ENCODE measurements at regions not wholly inside any gene's neighbourhood (a gene's known extent, or its start where the extent isn't known, plus 50 kb on each side); places are given as distances from the start of the nearest gene placed in this dataset.

DNA sequence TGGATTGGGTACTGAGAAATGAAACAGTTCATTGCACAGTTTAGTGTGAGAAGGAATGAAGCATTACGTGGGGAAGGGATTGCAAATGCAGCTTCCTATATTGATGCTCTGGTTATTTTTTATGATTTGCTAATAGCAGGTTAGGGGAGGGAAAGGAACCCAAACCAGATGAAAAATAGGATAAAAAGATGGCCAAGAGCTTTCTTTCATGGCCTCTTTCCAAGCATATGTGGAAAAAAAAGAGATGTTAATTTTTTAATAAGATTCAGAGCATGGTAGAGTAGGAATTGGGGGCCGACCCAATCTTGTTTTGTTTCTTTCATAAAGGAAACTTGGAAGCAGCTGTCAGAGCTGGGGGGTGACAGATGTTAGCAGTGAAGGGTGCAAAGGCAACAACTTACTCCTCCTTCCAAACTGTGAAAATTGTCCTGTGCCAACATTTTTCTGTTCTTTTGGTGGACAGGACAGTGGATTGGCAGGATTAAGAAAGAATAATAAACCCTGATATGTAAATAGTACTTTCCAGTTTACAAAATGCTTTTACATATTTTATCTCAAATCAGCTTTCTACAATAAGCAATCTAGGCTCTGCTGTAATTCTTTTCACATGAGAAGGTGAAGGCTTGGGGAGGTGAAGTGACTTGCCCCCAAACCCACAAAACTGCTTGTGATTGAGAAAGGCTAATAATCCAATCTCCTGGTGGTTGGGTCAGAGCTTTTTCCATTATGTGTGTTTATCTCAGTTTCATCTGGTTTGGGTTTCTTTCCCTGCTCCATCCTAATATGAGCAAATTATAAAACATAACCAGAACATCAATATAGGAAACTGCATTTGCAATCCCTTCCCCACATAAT lies 270.1 kb downstream of the ETAA1 start:
- no peak overlapping the region for H3K4me3 ChIP-seq (ENCODE audit: low read length in 2 of 2)
- H3K27me3 ChIP-seq (ENCODE audit: control insufficient read depth in 2 of 2, insufficient read depth in 2 of 2, low read length in 2 of 2): no peaks in the 10 kb centered on the region
- no peaks in the 10 kb centered on the region for H3K36me3 ChIP-seq (ENCODE audit: control insufficient read depth in 2 of 2, insufficient read depth in 2 of 2, low read length in 2 of 2)
- H3K9me3 ChIP-seq (ENCODE audit: control insufficient read depth in 2 of 2, low read length in 2 of 2): no peaks in the 10 kb centered on the region
- no peak overlapping the region for H3K27ac ChIP-seq (ENCODE audit: low read depth in 2 of 2, low read length in 2 of 2)
- no peaks in the 10 kb centered on the region for H3K4me1 ChIP-seq (ENCODE audit: control insufficient read depth in 2 of 2, insufficient read depth in 2 of 2, low read length in 2 of 2)
- no peak overlapping the region for H3K9ac ChIP-seq (ENCODE audit: low read depth in 1 of 2, low read length in 2 of 2)

DNA sequence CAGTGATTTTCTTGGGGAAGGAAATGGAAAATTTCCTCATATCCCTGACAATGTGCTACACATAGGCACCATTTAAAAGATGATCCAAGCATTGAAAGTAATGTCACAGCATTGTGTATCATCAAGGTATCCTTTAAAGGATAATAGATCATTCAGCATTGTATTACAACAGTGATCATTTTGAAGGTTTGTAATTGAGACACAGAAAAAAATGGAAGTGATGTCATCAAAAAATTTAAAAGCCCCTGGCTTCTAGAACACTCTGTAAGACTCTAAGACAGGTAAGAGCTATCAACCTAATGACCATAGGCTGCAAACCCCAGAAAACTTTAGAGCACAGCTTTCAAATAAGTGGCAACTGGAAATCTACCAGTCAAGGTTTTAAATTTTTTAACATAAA lies 271.4 kb downstream of the ETAA1 start:
- no peaks in the 10 kb centered on the region for H3K4me1 ChIP-seq (ENCODE audit: control insufficient read depth in 2 of 2, insufficient read depth in 2 of 2, low read length in 2 of 2)
- H3K27ac ChIP-seq (ENCODE audit: low read depth in 2 of 2, low read length in 2 of 2): no peak overlapping the region
- H3K27me3 ChIP-seq (ENCODE audit: control insufficient read depth in 2 of 2, insufficient read depth in 2 of 2, low read length in 2 of 2): no peaks in the 10 kb centered on the region
- H3K4me3 ChIP-seq (ENCODE audit: low read length in 2 of 2): no peak overlapping the region
- no peak overlapping the region for H3K9ac ChIP-seq (ENCODE audit: low read depth in 1 of 2, low read length in 2 of 2)
- H3K9me3 ChIP-seq (ENCODE audit: control insufficient read depth in 2 of 2, low read length in 2 of 2): no peaks in the 10 kb centered on the region
- H3K36me3 ChIP-seq (ENCODE audit: control insufficient read depth in 2 of 2, insufficient read depth in 2 of 2, low read length in 2 of 2): no peaks in the 10 kb centered on the region

DNA sequence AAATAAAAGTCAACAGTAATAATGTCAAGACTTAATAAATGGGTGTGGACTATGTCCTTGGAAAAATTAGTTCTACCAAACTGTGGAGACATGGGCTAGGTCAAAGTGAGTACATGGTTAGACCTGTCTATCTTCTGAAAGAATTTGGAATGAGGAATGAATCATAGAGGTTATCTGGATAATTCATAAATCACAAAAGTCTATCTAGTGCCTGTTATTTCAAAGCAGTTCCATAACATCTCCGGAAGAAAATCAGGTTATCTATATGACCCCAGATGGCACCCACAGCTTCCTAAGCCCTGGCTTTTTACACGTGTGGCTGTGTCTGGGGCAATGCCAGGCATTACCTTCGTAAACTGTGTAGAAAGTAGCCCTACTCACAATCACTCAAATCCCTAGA lies 272.0 kb downstream of the ETAA1 start:
- Histone ChIP-seq H3K9ac (ENCODE audit: low read depth in 1 of 2, low read length in 2 of 2) (no peak overlapping the region), H3K27ac (ENCODE audit: low read depth in 2 of 2, low read length in 2 of 2) (no peak overlapping the region), H3K4me1 (ENCODE audit: control insufficient read depth in 2 of 2, insufficient read depth in 2 of 2, low read length in 2 of 2) (no peaks in the 10 kb centered on the region), H3K4me3 (ENCODE audit: low read length in 2 of 2) (no peak overlapping the region), H3K36me3 (ENCODE audit: control insufficient read depth in 2 of 2, insufficient read depth in 2 of 2, low read length in 2 of 2) (no peaks in the 10 kb centered on the region), H3K27me3 (ENCODE audit: control insufficient read depth in 2 of 2, insufficient read depth in 2 of 2, low read length in 2 of 2) (no peaks in the 10 kb centered on the region), H3K9me3 (ENCODE audit: control insufficient read depth in 2 of 2, low read length in 2 of 2) (no peaks in the 10 kb centered on the region)

DNA sequence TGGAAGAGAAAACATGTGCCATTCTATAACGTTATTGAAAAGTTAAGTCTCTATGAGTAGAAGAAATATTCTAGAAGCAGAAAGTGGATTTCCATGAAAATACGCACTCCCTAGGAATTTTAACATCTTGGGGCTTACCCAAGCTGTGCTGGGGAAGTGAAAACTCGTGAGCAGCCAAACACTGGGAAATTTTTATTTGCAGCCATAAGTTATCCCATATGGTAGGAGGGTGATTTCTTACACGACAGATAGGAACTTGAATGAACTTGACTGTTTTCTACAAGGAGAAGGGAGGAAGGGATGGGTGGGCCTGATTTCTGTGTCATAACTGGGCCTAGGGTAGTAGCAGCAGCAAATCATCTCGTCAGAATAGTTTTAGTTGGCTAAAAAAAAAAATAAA lies 272.6 kb downstream of the ETAA1 start:
- H3K27ac ChIP-seq (ENCODE audit: low read depth in 2 of 2, low read length in 2 of 2): no peak overlapping the region
- H3K9ac ChIP-seq (ENCODE audit: low read depth in 1 of 2, low read length in 2 of 2): no peak overlapping the region

DNA sequence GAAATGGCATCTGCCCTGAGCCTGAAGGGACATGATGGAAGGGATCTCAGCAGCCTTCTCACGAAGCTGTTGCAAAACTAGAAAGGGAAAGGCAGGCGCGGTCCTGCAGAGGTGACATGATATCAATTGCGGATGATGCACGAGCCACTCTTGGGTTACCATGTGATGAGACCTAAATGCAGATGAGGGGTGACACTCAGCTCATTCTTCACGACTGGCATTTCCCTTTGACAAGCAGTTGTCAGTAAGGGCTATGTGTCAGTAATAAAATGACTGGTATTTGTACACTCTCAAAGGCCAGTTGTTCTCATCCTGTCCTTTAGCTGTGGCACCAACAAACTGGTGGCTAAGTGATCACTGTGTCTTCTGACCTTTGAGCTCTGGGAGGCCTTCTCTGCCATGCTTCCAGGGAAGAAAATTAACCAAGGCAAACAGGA lies 273.6 kb downstream of the ETAA1 start:
- Histone ChIP-seq H3K9me3 (ENCODE audit: control insufficient read depth in 2 of 2, low read length in 2 of 2) (no peaks in the 10 kb centered on the region), H3K4me1 (ENCODE audit: control insufficient read depth in 2 of 2, insufficient read depth in 2 of 2, low read length in 2 of 2) (no peaks in the 10 kb centered on the region), H3K27ac (ENCODE audit: low read depth in 2 of 2, low read length in 2 of 2) (no peak overlapping the region), H3K9ac (ENCODE audit: low read depth in 1 of 2, low read length in 2 of 2) (no peak overlapping the region), H3K4me3 (ENCODE audit: low read length in 2 of 2) (no peak overlapping the region), H3K36me3 (ENCODE audit: control insufficient read depth in 2 of 2, insufficient read depth in 2 of 2, low read length in 2 of 2) (no peaks in the 10 kb centered on the region), H3K27me3 (ENCODE audit: control insufficient read depth in 2 of 2, insufficient read depth in 2 of 2, low read length in 2 of 2) (no peaks in the 10 kb centered on the region)

More for the DNA sequence above, 272.6 kb downstream of the ETAA1 start:
- Histone ChIP-seq H3K36me3 (ENCODE audit: control insufficient read depth in 2 of 2, insufficient read depth in 2 of 2, low read length in 2 of 2) (no peaks in the 10 kb centered on the region), H3K9me3 (ENCODE audit: control insufficient read depth in 2 of 2, low read length in 2 of 2) (no peaks in the 10 kb centered on the region), H3K27me3 (ENCODE audit: control insufficient read depth in 2 of 2, insufficient read depth in 2 of 2, low read length in 2 of 2) (no peaks in the 10 kb centered on the region), H3K4me1 (ENCODE audit: control insufficient read depth in 2 of 2, insufficient read depth in 2 of 2, low read length in 2 of 2) (no peaks in the 10 kb centered on the region), H3K4me3 (ENCODE audit: low read length in 2 of 2) (no peak overlapping the region)

DNA sequence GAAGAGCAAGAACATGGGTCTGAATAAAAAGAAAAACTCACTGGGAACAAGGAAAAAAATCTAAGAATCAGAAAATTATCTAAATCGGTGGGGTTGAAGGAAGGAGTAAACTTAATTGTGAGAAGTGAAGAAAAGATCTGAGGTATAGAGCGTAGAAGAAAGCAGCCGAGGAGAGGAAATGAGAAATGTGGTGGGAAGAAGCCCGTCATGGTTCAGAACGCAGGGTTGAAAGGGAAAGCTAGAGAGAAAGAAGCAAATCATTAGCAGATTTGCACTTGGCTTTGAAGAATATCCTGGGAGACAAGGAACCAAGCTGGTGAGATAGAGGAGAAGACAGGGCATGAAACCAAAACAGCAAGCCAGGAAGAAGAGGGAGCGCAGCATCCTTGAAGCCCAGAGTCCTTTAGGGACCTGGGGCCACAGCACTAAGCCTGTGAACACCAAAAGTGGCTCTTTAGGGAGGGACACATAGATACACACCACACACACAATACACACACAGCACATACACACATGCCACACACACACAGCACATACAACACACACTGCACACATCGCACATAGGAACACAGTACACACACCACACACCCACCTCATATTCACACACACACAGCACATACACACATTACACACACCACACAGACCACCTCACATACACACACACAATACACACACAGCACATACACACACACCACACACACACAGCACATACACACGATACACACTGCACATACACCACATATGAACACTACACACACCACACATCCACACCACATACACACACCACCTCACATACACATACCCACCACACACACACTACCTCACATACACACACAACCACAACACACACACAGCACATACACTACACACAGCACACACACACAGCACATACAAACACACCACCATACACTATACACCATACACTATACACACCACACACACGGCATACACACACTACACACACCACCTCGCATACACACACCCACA lies 274.6 kb downstream of the ETAA1 start:
- no peaks in the 10 kb centered on the region for H3K9me3 ChIP-seq (ENCODE audit: control insufficient read depth in 2 of 2, low read length in 2 of 2)
- no peaks in the 10 kb centered on the region for H3K36me3 ChIP-seq (ENCODE audit: control insufficient read depth in 2 of 2, insufficient read depth in 2 of 2, low read length in 2 of 2)
- no peaks in the 10 kb centered on the region for H3K27me3 ChIP-seq (ENCODE audit: control insufficient read depth in 2 of 2, insufficient read depth in 2 of 2, low read length in 2 of 2)
- H3K4me1 ChIP-seq (ENCODE audit: control insufficient read depth in 2 of 2, insufficient read depth in 2 of 2, low read length in 2 of 2): no peaks in the 10 kb centered on the region
- no peak overlapping the region for H3K27ac ChIP-seq (ENCODE audit: low read depth in 2 of 2, low read length in 2 of 2)
- H3K9ac ChIP-seq (ENCODE audit: low read depth in 1 of 2, low read length in 2 of 2): no peak overlapping the region
- no peak overlapping the region for H3K4me3 ChIP-seq (ENCODE audit: low read length in 2 of 2)

DNA sequence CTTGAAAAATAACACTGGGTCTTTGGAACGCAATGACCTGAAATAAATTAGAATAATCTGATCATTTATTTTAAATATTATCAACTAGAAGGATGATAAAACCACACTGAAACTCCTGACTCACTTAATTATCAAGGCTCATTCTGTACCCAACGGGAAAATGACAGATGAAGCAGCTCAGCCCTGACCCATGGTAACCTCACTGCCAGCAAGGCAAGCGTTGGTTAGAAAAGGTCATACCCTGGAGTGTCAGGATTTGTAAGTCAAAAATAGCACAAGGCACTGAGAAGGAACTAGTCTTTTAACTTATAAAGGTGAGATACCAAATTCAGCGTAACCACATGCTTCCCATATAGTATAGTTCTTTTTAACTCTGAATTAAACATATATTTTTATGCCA lies 277.5 kb downstream of the ETAA1 start:
- Histone ChIP-seq H3K27me3 (ENCODE audit: control insufficient read depth in 2 of 2, insufficient read depth in 2 of 2, low read length in 2 of 2) (no peaks in the 10 kb centered on the region), H3K4me3 (ENCODE audit: low read length in 2 of 2) (no peak overlapping the region), H3K9me3 (ENCODE audit: control insufficient read depth in 2 of 2, low read length in 2 of 2) (no peaks in the 10 kb centered on the region), H3K4me1 (ENCODE audit: control insufficient read depth in 2 of 2, insufficient read depth in 2 of 2, low read length in 2 of 2) (no peaks in the 10 kb centered on the region), H3K27ac (ENCODE audit: low read depth in 2 of 2, low read length in 2 of 2) (no peak overlapping the region), H3K9ac (ENCODE audit: low read depth in 1 of 2, low read length in 2 of 2) (no peak overlapping the region), H3K36me3 (ENCODE audit: control insufficient read depth in 2 of 2, insufficient read depth in 2 of 2, low read length in 2 of 2) (no peaks in the 10 kb centered on the region)

DNA sequence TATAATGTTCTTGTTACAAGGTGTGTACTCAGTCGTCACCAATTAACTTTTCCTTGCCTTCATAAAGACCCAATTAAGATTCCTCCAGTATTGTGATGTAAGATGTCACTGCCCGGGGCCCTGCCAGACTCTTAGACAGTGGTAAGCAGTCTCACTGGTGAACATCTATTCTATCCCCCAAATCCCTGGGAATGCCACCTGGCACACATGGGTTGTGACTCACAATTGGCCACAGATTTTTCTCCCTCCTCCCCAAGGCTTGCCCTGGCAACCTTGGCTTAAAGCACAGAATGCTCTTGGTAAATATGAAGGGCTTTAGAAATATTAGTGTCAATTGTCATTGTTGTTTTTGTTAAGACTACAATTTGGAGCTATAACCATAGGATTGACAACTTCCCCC lies 287.9 kb downstream of the ETAA1 start:
- Histone ChIP-seq H3K36me3 (ENCODE audit: control insufficient read depth in 2 of 2, insufficient read depth in 2 of 2, low read length in 2 of 2) (no peaks in the 10 kb centered on the region), H3K9ac (ENCODE audit: low read depth in 1 of 2, low read length in 2 of 2) (no peak overlapping the region), H3K4me1 (ENCODE audit: control insufficient read depth in 2 of 2, insufficient read depth in 2 of 2, low read length in 2 of 2) (no peaks in the 10 kb centered on the region), H3K27me3 (ENCODE audit: control insufficient read depth in 2 of 2, insufficient read depth in 2 of 2, low read length in 2 of 2) (no peaks in the 10 kb centered on the region), H3K4me3 (ENCODE audit: low read length in 2 of 2) (no peak overlapping the region), H3K27ac (ENCODE audit: low read depth in 2 of 2, low read length in 2 of 2) (no peak overlapping the region), H3K9me3 (ENCODE audit: control insufficient read depth in 2 of 2, low read length in 2 of 2) (no peaks in the 10 kb centered on the region)

DNA sequence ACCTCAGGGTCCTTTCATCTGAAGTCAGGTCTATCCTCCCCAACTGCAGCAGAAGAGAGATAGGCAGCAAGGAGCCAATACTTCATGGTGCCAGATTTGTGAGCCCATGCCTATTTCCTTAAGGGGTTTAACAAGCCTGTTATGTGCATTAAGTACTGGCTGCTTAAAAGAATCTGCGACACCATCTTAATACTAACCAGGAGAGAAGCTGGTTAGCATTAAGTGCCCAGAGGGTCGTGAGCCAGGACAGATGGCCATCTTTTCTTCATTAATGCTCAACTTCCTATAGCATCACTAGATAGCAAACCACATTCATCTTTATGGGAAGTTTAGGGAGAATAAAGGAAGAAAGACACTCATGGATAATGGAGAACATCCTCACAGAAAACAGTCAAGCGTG lies 289.1 kb downstream of the ETAA1 start:
- Histone ChIP-seq H3K36me3 (ENCODE audit: control insufficient read depth in 2 of 2, insufficient read depth in 2 of 2, low read length in 2 of 2) (no peaks in the 10 kb centered on the region), H3K9me3 (ENCODE audit: control insufficient read depth in 2 of 2, low read length in 2 of 2) (no peaks in the 10 kb centered on the region), H3K27me3 (ENCODE audit: control insufficient read depth in 2 of 2, insufficient read depth in 2 of 2, low read length in 2 of 2) (no peaks in the 10 kb centered on the region), H3K27ac (ENCODE audit: low read depth in 2 of 2, low read length in 2 of 2) (no peak overlapping the region), H3K9ac (ENCODE audit: low read depth in 1 of 2, low read length in 2 of 2) (no peak overlapping the region), H3K4me3 (ENCODE audit: low read length in 2 of 2) (no peak overlapping the region), H3K4me1 (ENCODE audit: control insufficient read depth in 2 of 2, insufficient read depth in 2 of 2, low read length in 2 of 2) (no peaks in the 10 kb centered on the region)

DNA sequence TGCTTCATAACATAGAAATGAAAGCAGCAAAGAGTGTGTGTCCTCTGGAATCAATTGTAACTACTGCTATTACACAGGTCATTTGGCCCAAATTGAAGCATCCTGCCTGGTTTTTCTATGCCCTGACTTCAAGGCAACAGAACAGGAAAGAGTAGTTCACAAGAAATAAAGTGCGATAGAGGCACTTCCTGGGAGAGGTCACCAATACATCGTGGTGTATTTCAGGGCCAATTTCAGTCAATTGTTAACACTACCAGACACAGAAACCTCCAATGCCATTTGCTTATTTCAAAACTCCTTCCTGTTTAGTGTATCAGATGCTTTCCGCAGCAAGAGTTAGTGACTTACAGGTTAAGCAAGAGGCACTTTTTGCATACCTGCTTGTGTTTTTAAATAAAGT lies 292.1 kb downstream of the ETAA1 start:
- Histone ChIP-seq H3K4me1 (ENCODE audit: control insufficient read depth in 2 of 2, insufficient read depth in 2 of 2, low read length in 2 of 2) (no peaks in the 10 kb centered on the region), H3K36me3 (ENCODE audit: control insufficient read depth in 2 of 2, insufficient read depth in 2 of 2, low read length in 2 of 2) (no peaks in the 10 kb centered on the region), H3K9me3 (ENCODE audit: control insufficient read depth in 2 of 2, low read length in 2 of 2) (no peaks in the 10 kb centered on the region), H3K27me3 (ENCODE audit: control insufficient read depth in 2 of 2, insufficient read depth in 2 of 2, low read length in 2 of 2) (no peaks in the 10 kb centered on the region), H3K9ac (ENCODE audit: low read depth in 1 of 2, low read length in 2 of 2) (no peak overlapping the region), H3K27ac (ENCODE audit: low read depth in 2 of 2, low read length in 2 of 2) (no peak overlapping the region), H3K4me3 (ENCODE audit: low read length in 2 of 2) (no peak overlapping the region)

All from mucosa of rectum (tissue), 2 donors.